ENCODE measurements at regions not wholly inside any gene's neighbourhood (a gene's known extent, or its start where the extent isn't known, plus 50 kb on each side); places are given as distances from the start of the nearest gene placed in this dataset.

GRCh38 chr4:59369229-59369628 is 1830.9 kb upstream of the ADGRL3 start:
- H3K4me1 ChIP-seq (ENCODE audit: low read depth) = no peaks in the 10 kb centered on the region
- no peak for TF ChIP-seq CTCF (IDR thresholded peaks at IDR 0.05; ENCODE audit: low read depth, low read length)
- no peak for DNase-seq (ENCODE audit: low read depth in 1 of 2, low spot score in 1 of 2)
- H3K4me3 ChIP-seq = no peak overlapping the region
- no peaks in the 10 kb centered on the region for H3K27me3 ChIP-seq
- no peaks in the 10 kb centered on the region for H3K9me3 ChIP-seq (ENCODE audit: low read depth)
- no peak overlapping the region for H3K27ac ChIP-seq
- H3K36me3 ChIP-seq = no peaks in the 10 kb centered on the region

DNA sequence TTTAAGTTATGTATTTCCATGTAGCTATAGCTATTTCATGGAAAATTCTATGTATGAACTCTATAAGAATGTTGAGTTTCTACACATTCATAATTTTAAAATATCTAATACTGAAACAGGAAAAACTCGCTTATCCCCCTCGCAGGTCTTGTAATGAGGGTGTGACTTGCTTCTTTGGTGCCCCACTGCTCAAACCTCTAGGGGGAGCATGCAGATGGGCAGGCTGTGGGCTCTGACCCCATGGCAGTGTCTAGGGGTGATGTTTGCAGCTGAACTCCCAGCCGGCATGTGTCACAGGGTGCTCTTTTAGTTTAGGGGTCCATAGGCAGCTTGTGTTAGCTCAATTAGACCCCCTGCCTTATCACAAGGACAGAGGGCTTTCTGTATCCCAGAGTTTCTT is 1825.7 kb upstream of the ADGRL3 start:
- Histone ChIP-seq H3K9me3 (ENCODE audit: low read depth) (no peaks in the 10 kb centered on the region), H3K27me3 (no peaks in the 10 kb centered on the region), H3K4me3 (no peak overlapping the region), H3K36me3 (no peaks in the 10 kb centered on the region), H3K4me1 (ENCODE audit: low read depth) (no peaks in the 10 kb centered on the region), H3K27ac (no peak overlapping the region)
- no peak for TF ChIP-seq CTCF (IDR thresholded peaks at IDR 0.05; ENCODE audit: low read depth, low read length)
- DNase-seq (ENCODE audit: low read depth in 1 of 2, low spot score in 1 of 2) = no peak

- H3K36me3 ChIP-seq = no peaks in the 10 kb centered on the region
- H3K27ac ChIP-seq = no peak overlapping the region
- no peak for TF ChIP-seq CTCF (IDR thresholded peaks at IDR 0.05; ENCODE audit: low read depth, low read length)
- H3K9me3 ChIP-seq (ENCODE audit: low read depth) = no peaks in the 10 kb centered on the region
- H3K4me3 ChIP-seq = no peak overlapping the region
- H3K4me1 ChIP-seq (ENCODE audit: low read depth) = no peaks in the 10 kb centered on the region
- no peaks in the 10 kb centered on the region for H3K27me3 ChIP-seq
- DNase-seq (ENCODE audit: low read depth in 1 of 2, low spot score in 1 of 2) = no peak
Observed at GRCh38 chr4:59380841-59381366, 1819.2 kb upstream of the ADGRL3 start.

DNA sequence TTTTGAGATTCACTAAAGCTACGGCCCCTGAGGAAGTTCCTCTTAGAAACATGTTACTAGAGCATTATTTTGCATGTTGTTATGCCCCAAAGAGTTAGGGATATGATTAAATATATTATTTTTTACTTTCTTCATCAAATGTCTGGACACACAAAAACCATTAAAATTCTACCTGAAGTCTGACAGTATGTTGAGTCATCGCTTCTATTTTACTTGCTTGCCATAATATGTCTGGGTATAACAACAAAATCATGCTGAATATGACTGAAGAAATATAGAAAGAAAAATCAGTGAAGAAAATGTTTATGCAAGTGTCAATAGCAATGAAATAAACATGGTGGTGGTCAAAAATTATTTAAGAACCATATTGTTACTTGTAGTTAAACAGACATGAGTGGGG is 1818.5 kb upstream of the ADGRL3 start:
- no peaks in the 10 kb centered on the region for H3K36me3 ChIP-seq
- no peaks in the 10 kb centered on the region for H3K27me3 ChIP-seq
- TF ChIP-seq CTCF (IDR thresholded peaks at IDR 0.05; ENCODE audit: low read depth, low read length) = no peak
- H3K9me3 ChIP-seq (ENCODE audit: low read depth) = no peaks in the 10 kb centered on the region
- no peaks in the 10 kb centered on the region for H3K4me1 ChIP-seq (ENCODE audit: low read depth)
- no peak overlapping the region for H3K4me3 ChIP-seq
- DNase-seq (ENCODE audit: low read depth in 1 of 2, low spot score in 1 of 2) = no peak
- no peak overlapping the region for H3K27ac ChIP-seq

DNA sequence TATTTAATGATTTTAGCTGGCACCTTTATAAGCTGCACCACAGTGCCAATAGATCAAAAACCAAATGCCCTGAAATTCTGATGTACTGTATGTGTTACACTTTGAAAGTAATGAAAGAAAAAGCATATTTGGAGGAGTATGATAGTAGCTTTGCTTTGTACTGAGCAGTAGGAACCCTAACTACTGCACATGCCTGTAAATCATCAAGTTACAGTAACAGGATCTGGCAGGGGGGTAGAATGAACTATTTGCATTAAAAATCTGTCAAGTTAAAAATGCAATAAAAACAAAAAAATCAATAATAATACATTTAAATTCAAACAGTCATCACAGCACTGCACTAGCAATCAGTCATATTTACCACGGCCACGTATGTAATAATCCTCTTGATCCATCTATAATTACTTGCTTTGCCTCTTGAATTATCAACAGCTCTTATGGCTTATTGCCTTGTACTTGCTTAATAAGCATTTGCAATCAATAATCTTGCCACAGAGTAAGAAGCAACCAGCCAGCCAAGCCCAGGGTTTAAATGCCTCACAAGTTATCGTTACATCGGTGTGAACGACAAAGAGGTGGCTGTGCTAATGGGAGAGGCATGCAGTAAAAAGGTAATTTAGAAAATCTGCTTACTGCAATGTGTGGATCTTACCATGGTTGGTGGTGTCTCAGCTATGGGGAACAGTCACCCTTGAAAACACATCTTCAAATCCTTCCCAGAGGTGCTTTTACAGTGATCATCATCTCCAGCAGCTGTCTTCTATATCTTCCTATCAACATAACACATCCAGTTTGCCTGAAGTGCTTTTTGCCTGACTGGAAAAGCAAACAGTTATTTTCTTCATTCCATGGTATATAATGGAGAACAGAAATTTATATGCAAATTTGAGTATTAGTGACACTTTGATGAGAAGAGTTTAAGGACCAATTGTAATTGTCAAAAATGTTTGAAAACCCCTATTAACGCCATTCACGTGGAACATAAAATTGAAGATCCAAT is 1812.1 kb upstream of the ADGRL3 start:
- no peaks in the 10 kb centered on the region for H3K4me1 ChIP-seq (ENCODE audit: low read depth)
- no peaks in the 10 kb centered on the region for H3K36me3 ChIP-seq

More for the DNA sequence above, 1812.1 kb upstream of the ADGRL3 start:
- H3K9me3 ChIP-seq (ENCODE audit: low read depth) = no peaks in the 10 kb centered on the region
- no peak overlapping the region for H3K27ac ChIP-seq
- no peak overlapping the region for H3K4me3 ChIP-seq
- H3K27me3 ChIP-seq = no peaks in the 10 kb centered on the region
- DNase-seq (ENCODE audit: low read depth in 1 of 2, low spot score in 1 of 2) = no peak
- TF ChIP-seq CTCF (IDR thresholded peaks at IDR 0.05; ENCODE audit: low read depth, low read length) = no peak
